ENCODE measurements at regions not wholly inside any gene's neighbourhood (a gene's known extent, or its start where the extent isn't known, plus 50 kb on each side); places are given as distances from the start of the nearest gene placed in this dataset.

GRCh38 chr3:76181213-76181612 lies 395.9 kb upstream of the ZNF717 start:
- FAIRE-seq: no peak
- Histone ChIP-seq H3K9me1 (ENCODE audit: control insufficient read depth, insufficient read depth, low read length) (no peaks in the 10 kb centered on the region), H3K9ac (ENCODE audit: insufficient read depth in 1 of 2, low read depth in 2 of 2, low read length in 2 of 2) (no peak overlapping the region), H3K4me2 (ENCODE audit: insufficient read depth, low read length) (no peak overlapping the region), H3K9me3 (replicated peaks; ENCODE audit: control insufficient read depth, insufficient read depth, low read depth, low read length) (no peaks in the 10 kb centered on the region), H3K4me1 (replicated peaks in 1 of 2; ENCODE audit: control insufficient read depth in 2 of 2, insufficient read depth in 2 of 2, low read length in 2 of 2) (no peaks in the 10 kb centered on the region), H3K27me3 (ENCODE audit: control insufficient read depth in 2 of 2, insufficient read depth in 2 of 2, low read length in 2 of 2) (no peaks in the 10 kb centered on the region), H3K27ac (ENCODE audit: extremely low read depth, low read depth, low read length) (no peak overlapping the region), H4K20me1 (replicated peaks; ENCODE audit: control insufficient read depth, insufficient read depth, low read length) (no peaks in the 10 kb centered on the region), H2AFZ (ENCODE audit: low read depth, low read length) (no peak overlapping the region), H3K36me3 (ENCODE audit: control insufficient read depth, insufficient read depth, low read length) (no peaks in the 10 kb centered on the region), H3K79me2 (ENCODE audit: control insufficient read depth, insufficient read depth, low read length) (no peaks in the 10 kb centered on the region), H3K4me3 (no peak overlapping the region)
- no TSS peak for BruUV-seq (replicated peaks)
- WGBS (ENCODE audit: insufficient coverage, low coverage, missing lambda C conversion rate): 9% methylated on average over 2 of the region's 2 CpGs
- DNase-seq (ENCODE audit: extremely low read depth in 1 of 4, low spot score in 3 of 4): no peak
- in situ Hi-C loops (cut with MboI) (no loop called here), intact Hi-C loops (cut with micrococcal nuclease) (no loop called here)
- ChIA-PET POLR2A (no interaction called here), CTCF (ENCODE audit: low intra/inter-chr PET ratio) (no interaction called here)
- no peak for ATAC-seq
- TF ChIP-seq MAFK (IDR thresholded peaks at IDR 0.05; ENCODE audit: low read length) (no peak), ZNF316 (IDR thresholded peaks at IDR 0.05) (peak; percentile 11; the same call in 1 of the 2 replicates), ZNF124 (CRISPR knock-in tag; IDR thresholded peaks at IDR 0.05) (no peak), PATZ1 (CRISPR knock-in tag; IDR thresholded peaks at IDR 0.05; ENCODE audit: borderline replicate concordance) (no peak), ZNF77 (CRISPR knock-in tag; IDR thresholded peaks at IDR 0.05) (no peak), ZNF239 (CRISPR knock-in tag; IDR thresholded peaks at IDR 0.05) (no peak), JUN (IDR thresholded peaks at IDR 0.05; ENCODE audit: borderline replicate concordance, low read depth, low read length) (no peak), JUN (CRISPR knock-in tag; IDR thresholded peaks at IDR 0.05; ENCODE audit: borderline replicate concordance) (no peak)

Measured in K562 (cell line).